Smooth muscle cell (in vitro differentiated cells): ENCODE measurements at regions not wholly inside any gene's neighbourhood (a gene's known extent, or its start where the extent isn't known, plus 50 kb on each side); places are given as distances from the start of the nearest gene placed in this dataset.
"Not testable (repeated sequence)": the region's sequence is repeated elsewhere in the genome, so short reads cannot be mapped to it uniquely, and the experiment has no call there.

Experiments
- DNase-seq: peaks from one replicate; lab custom pipeline; 2025; ENCODE audit not compliant: unreplicated experiment; lab: John Stamatoyannopoulos, UW
- H2AFZ ChIP-seq: fragments of 200-600 bp; sonication (generic); 2 replicates; pipeline ENCODE4 v1.6.0; 2016; ENCODE audit warnings: antibody characterized with exemption, low read depth, mild to moderate bottlenecking
- H3F3A ChIP-seq: fragments of 200-600 bp; sonication (generic); 2 replicates; pipeline ENCODE4 v1.6.0; 2017; ENCODE audit warnings: antibody characterized with exemption, low read depth
- H3K27ac ChIP-seq: fragments of 200-600 bp; sonication (generic); 2 replicates; pipeline ENCODE4 v1.5.1; 2016; ENCODE audit warnings: low read depth, mild to moderate bottlenecking
- H3K27me3 ChIP-seq: fragments of 200-600 bp; sonication (generic); 2 replicates; pipeline ENCODE4 v1.6.1; 2016; ENCODE audit warnings: low read depth, mild to moderate bottlenecking
- H3K36me3 ChIP-seq: fragments of 200-600 bp; sonication (generic); 2 replicates; pipeline ENCODE4 v1.5.1; 2016; ENCODE audit warnings: low read depth
- H3K4me1 ChIP-seq: fragments of 200-600 bp; sonication (generic); 2 replicates; pipeline ENCODE4 v1.5.1; 2016; ENCODE audit warnings: low read depth
- H3K4me2 ChIP-seq: fragments of 200-600 bp; sonication (generic); 2 replicates; pipeline ENCODE4 v1.6.0; 2016; ENCODE audit warnings: mild to moderate bottlenecking
- H3K4me3 ChIP-seq: fragments of 200-600 bp; sonication (generic); 2 replicates; pipeline ENCODE4 v1.5.1; 2016; ENCODE audit warnings: mild to moderate bottlenecking
- H3K79me2 ChIP-seq: fragments of 200-600 bp; sonication (generic); 2 replicates; pipeline ENCODE4 v1.6.0; 2016; ENCODE audit warnings: low read depth, mild to moderate bottlenecking
- H3K9ac ChIP-seq: fragments of 200-600 bp; sonication (generic); 2 replicates; pipeline ENCODE4 v1.6.0; 2016; ENCODE audit warnings: low read depth
- H3K9me3 ChIP-seq: fragments of 200-600 bp; sonication (generic); replicated peaks from 2 replicates; pipeline ENCODE4 v1.5.1; 2016; ENCODE audit warnings: low read depth
- H4K20me1 ChIP-seq: fragments of 200-600 bp; sonication (generic); 2 replicates; pipeline ENCODE4 v1.6.0; 2016; ENCODE audit warnings: low read depth
- CTCF ChIP-seq: fragments of 200-600 bp; sonication (generic); IDR thresholded peaks from 2 replicates; pipeline ENCODE4 v1.5.1; 2017; ENCODE audit warnings: borderline replicate concordance, mild to moderate bottlenecking, antibody characterized with exemption; ENCODE audit not compliant: insufficient read depth, poor library complexity, severe bottlenecking
- WGBS: methylation state at CpG from one replicate; pipeline ENCODE4 v1.1.7; 2016; ENCODE audit warnings: low lambda C conversion rate; 5-methylcytosine and 5-hydroxymethylcytosine counted together

GRCh38 chr12:131298526-131299369, 345.0 kb downstream of the ADGRD1 start:
- not testable (repeated sequence) for H2AFZ ChIP-seq, H3K79me2 ChIP-seq, H3K27ac ChIP-seq, H3K9ac ChIP-seq, H3K27me3 ChIP-seq, H3K4me1 ChIP-seq, DNase-seq, H3K36me3 ChIP-seq, H3K9me3 ChIP-seq, H3F3A ChIP-seq, H3K4me3 ChIP-seq, H3K4me2 ChIP-seq, H4K20me1 ChIP-seq
- 28% methylated on average over 11 of the region's 83 CpGs for WGBS

GRCh38 chr12:131299370-131299701, 345.6 kb downstream of the ADGRD1 start:
- not testable (repeated sequence) for H3K4me3 ChIP-seq, H3K36me3 ChIP-seq, DNase-seq, H3K4me1 ChIP-seq, H3K79me2 ChIP-seq, H3K27me3 ChIP-seq, H4K20me1 ChIP-seq, H2AFZ ChIP-seq, H3K27ac ChIP-seq, H3F3A ChIP-seq, H3K4me2 ChIP-seq, H3K9ac ChIP-seq, H3K9me3 ChIP-seq
- WGBS: no CpG with 5 or more reads among the region's 27 CpGs

DNA sequence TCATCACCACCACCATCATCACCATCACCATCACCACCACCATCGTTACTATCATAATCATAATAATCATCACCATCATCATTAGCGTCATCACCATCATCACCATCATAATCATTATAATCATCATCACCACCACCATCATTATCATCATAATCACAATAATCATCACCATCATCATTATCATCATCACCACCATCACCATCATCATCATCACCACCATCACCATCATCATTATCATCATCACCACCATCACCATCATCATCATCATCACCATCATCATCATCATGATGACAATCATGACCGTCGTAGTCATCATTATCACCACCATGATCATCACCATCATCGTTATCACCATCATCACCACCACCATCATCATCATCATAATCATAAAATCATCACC, 349.9 kb downstream of the ADGRD1 start:
- H3K9me3 ChIP-seq, H3K79me2 ChIP-seq, H3K27ac ChIP-seq, H3K9ac ChIP-seq, H4K20me1 ChIP-seq, H3K36me3 ChIP-seq, H3K27me3 ChIP-seq, H3K4me1 ChIP-seq, H3K4me2 ChIP-seq, DNase-seq, H3F3A ChIP-seq, H2AFZ ChIP-seq, H3K4me3 ChIP-seq: not testable (repeated sequence)
- 47% methylated on average over 2 of the region's 5 CpGs for WGBS

GRCh38 chr12:131304642-131305041, 350.9 kb downstream of the ADGRD1 start:
- H3K27ac ChIP-seq, H3K4me2 ChIP-seq, H3K27me3 ChIP-seq, H3K4me3 ChIP-seq, H3K79me2 ChIP-seq, H2AFZ ChIP-seq, DNase-seq, H3F3A ChIP-seq, H3K4me1 ChIP-seq, H3K9ac ChIP-seq, H3K36me3 ChIP-seq, H4K20me1 ChIP-seq, H3K9me3 ChIP-seq: not testable (repeated sequence)
- WGBS: no CpG with 5 or more reads among the region's 6 CpGs

DNA sequence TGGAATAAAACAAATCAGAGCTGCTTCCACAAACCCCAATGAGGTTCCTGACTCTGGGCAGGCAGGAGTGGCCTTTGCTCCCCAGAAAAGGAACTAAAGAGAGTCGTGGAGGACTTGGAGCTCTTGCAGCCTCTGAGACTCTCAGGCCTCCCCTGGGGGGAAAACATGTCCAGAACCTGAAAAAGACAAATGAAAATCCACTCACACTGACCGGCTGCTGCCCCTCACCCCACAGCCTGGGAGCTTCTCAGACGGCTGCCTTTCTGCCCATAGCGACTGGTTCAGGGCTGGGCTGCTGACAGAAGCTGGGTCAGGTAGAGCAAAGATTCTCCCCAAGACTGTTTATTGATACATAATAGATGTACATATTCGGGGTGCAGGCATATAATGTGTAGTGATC, 356.0 kb downstream of the ADGRD1 start:
- WGBS: 80% methylated on average over 5 of the region's 5 CpGs
- Histone ChIP-seq H3K27me3 (no peaks in the 10 kb centered on the region), H3K4me3 (no peak overlapping the region), H2AFZ (no peak overlapping the region), H3F3A (no peaks in the 10 kb centered on the region), H3K27ac (no peak overlapping the region), H3K4me2 (no peak overlapping the region), H3K36me3 (no peaks in the 10 kb centered on the region), H3K4me1 (no peaks in the 10 kb centered on the region), H3K9ac (no peak overlapping the region), H3K79me2 (no peaks in the 10 kb centered on the region), H4K20me1 (no peaks in the 10 kb centered on the region), H3K9me3 (no peaks in the 10 kb centered on the region)
- DNase-seq: no peak
- no peak for TF ChIP-seq CTCF

- H3K27ac ChIP-seq, DNase-seq, H3K4me2 ChIP-seq, H2AFZ ChIP-seq, H4K20me1 ChIP-seq, H3K9me3 ChIP-seq, H3K27me3 ChIP-seq, H3K36me3 ChIP-seq, H3K9ac ChIP-seq, H3K4me1 ChIP-seq, H3F3A ChIP-seq, H3K4me3 ChIP-seq, H3K79me2 ChIP-seq: not testable (repeated sequence)
- 85% methylated on average over 22 of the region's 22 CpGs for WGBS
Observed at GRCh38 chr12:131310227-131310969, 356.7 kb downstream of the ADGRD1 start.

DNA sequence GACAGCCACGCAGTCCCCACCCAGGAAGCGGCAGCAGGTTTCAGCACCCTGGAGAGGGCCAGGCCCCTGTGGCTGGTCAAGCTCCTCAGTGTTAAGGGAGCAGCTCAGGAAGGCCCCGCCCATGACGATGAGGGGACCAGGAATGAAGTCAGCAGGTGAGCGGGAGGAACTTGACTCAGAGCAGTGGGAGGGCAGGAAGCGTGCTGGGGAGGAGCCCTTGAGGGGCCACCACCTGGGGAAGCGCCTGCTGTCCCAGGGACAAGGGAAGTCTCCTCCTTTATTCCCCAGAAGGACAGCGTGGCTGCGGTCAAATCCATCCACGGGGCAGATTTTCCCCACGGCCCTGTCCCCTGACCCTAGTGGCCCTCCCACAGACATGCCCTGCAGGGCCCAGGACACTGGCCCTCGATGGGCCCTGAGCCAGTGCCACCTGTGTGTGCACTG, 357.6 kb downstream of the ADGRD1 start:
- not testable (repeated sequence) for H3K79me2 ChIP-seq, H4K20me1 ChIP-seq, H2AFZ ChIP-seq, H3K4me2 ChIP-seq, H3K9me3 ChIP-seq, H3F3A ChIP-seq, H3K36me3 ChIP-seq, H3K27me3 ChIP-seq, H3K4me3 ChIP-seq, DNase-seq, H3K4me1 ChIP-seq, H3K9ac ChIP-seq, H3K27ac ChIP-seq
- WGBS: 32% methylated on average over 12 of the region's 12 CpGs
